ENCODE measurements at regions not wholly inside any gene's neighbourhood (a gene's known extent, or its start where the extent isn't known, plus 50 kb on each side); places are given as distances from the start of the nearest gene placed in this dataset.

DNA sequence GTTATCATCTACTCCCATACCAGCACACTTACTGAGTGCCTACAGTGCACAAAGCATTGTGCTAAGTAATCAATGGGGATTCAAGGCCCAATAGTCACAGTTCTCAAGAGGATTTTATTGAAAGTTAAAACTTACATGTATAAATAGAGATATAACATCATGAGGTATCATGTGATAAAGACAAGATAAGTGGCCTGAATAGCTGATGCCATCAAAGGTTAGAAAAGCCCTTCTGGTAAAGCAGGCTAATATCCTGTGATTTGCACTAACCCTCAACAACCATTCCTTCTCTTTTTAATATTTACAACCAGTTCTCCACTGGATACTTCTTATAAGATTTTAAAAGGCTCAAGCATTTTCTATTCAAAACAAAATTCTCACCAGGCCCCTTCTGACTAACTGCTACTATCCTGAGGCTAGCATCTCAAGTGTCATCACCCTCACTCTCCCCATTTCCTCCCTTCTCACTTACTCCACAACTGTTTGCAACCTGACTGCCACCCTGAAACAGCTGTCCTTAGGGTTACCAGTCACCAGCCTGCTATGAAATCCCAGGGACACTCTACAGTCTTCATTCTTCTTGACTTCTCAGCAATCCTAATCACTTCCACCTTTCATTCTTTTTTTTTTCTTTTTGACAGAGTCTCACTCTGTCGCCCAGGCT lies 377.9 kb downstream of the ENC1 start:
- Mint-ChIP-seq H3K36me3 (ENCODE audit: unreplicated experiment) (no peaks in the 10 kb centered on the region), H3K27me3 (ENCODE audit: unreplicated experiment) (peaks cover 2% of the 10 kb centered on the region), H3K4me3 (ENCODE audit: unreplicated experiment) (peak overlapping the region; percentile 27), H3K4me1 (ENCODE audit: low read depth, unreplicated experiment) (peaks cover 42% of the 10 kb centered on the region), H3K27ac (ENCODE audit: unreplicated experiment) (peak overlapping the region; percentile 75), H3K9me3 (ENCODE audit: unreplicated experiment) (peaks cover 16% of the 10 kb centered on the region)
- no peak for DNase-seq
- TF ChIP-seq, protein P1, sequence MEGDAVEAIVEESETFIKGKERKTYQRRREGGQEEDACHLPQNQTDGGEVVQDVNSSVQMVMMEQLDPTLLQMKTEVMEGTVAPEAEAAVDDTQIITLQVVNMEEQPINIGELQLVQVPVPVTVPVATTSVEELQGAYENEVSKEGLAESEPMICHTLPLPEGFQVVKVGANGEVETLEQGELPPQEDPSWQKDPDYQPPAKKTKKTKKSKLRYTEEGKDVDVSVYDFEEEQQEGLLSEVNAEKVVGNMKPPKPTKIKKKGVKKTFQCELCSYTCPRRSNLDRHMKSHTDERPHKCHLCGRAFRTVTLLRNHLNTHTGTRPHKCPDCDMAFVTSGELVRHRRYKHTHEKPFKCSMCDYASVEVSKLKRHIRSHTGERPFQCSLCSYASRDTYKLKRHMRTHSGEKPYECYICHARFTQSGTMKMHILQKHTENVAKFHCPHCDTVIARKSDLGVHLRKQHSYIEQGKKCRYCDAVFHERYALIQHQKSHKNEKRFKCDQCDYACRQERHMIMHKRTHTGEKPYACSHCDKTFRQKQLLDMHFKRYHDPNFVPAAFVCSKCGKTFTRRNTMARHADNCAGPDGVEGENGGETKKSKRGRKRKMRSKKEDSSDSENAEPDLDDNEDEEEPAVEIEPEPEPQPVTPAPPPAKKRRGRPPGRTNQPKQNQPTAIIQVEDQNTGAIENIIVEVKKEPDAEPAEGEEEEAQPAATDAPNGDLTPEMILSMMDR (IDR thresholded peaks at IDR 0.05; ENCODE audit: partially characterized antibody, unreplicated experiment): no peak

DNA sequence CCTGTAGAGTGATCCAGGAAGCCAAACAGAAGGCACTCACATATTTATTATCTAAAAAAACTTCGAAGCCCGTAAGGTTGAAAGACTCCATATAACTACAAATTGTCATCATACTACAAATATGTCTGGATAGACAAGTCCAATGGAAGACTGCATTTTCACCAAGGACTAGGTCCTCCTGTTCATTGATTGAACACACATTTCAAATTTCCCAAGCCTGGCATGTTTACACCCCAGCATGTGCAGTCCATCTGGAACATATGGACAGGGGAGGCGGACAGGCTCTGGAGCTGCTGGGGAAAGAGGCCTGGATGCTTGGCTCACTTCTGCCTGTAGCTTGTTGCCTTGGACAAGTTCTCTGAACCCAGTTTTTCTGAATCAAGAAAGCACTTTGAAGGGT lies 378.7 kb downstream of the ENC1 start:
- TF ChIP-seq, protein P1 (IDR thresholded peaks at IDR 0.05; ENCODE audit: partially characterized antibody, unreplicated experiment): no peak
- Mint-ChIP-seq H3K4me3 (ENCODE audit: unreplicated experiment) (no peak overlapping the region), H3K36me3 (ENCODE audit: unreplicated experiment) (no peaks in the 10 kb centered on the region), H3K4me1 (ENCODE audit: low read depth, unreplicated experiment) (peaks cover 45% of the 10 kb centered on the region), H3K9me3 (ENCODE audit: unreplicated experiment) (peaks cover 16% of the 10 kb centered on the region), H3K27ac (ENCODE audit: unreplicated experiment) (peak overlapping the region; percentile 69), H3K27me3 (ENCODE audit: unreplicated experiment) (no peaks in the 10 kb centered on the region)
- peak; percentile 38 for DNase-seq

DNA sequence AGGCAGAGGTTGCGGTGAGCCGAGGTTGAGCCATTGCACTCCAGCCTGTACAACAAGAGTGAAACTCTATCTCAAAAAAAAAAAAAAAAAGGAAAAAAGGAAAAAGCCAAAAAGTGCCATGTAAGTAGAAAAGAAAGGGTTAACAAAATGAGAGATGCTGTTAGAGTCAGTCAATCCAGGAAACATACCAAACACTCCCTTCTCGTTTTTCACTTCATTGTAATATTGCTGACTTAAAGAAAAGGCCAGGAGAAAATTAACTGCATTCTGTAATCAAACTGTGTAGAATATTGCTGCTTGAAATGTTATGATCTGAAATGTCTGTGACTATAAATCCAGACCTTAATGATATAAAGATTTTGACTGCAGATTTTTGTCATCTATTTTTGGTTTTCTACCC lies 379.1 kb downstream of the ENC1 start:
- Mint-ChIP-seq H3K27me3 (ENCODE audit: unreplicated experiment) (no peaks in the 10 kb centered on the region), H3K9me3 (ENCODE audit: unreplicated experiment) (peaks cover 16% of the 10 kb centered on the region), H3K4me1 (ENCODE audit: low read depth, unreplicated experiment) (peaks cover 44% of the 10 kb centered on the region), H3K27ac (ENCODE audit: unreplicated experiment) (peak overlapping the region; percentile 69), H3K4me3 (ENCODE audit: unreplicated experiment) (no peak overlapping the region), H3K36me3 (ENCODE audit: unreplicated experiment) (no peaks in the 10 kb centered on the region)
- DNase-seq: no peak
- TF ChIP-seq, protein P1 (IDR thresholded peaks at IDR 0.05; ENCODE audit: partially characterized antibody, unreplicated experiment): no peak

DNA sequence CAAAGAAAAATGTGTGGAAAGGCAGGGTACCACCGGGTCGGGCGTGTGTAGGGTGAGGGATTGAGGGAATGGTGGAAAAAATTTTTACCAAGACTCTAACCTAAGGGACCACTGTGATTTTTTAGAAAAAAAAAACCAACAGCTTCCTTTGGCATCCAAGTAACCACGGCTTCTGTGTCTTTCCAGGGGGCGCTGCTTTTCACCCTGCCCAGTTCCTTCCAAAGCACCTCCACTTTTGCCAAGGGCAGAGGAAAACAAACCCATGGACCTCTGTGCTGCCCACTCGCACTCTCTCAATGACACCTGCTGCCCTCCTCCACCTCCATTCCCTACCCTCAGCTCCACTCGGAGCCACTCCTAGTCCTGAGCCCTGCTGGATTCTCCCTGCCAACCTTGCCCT lies 381.0 kb downstream of the ENC1 start:
- no peak for DNase-seq
- TF ChIP-seq, protein P1 (IDR thresholded peaks at IDR 0.05; ENCODE audit: partially characterized antibody, unreplicated experiment): no peak
- Mint-ChIP-seq H3K4me1 (ENCODE audit: low read depth, unreplicated experiment) (peaks cover 44% of the 10 kb centered on the region), H3K36me3 (ENCODE audit: unreplicated experiment) (no peaks in the 10 kb centered on the region), H3K9me3 (ENCODE audit: unreplicated experiment) (peaks cover 15% of the 10 kb centered on the region), H3K27me3 (ENCODE audit: unreplicated experiment) (no peaks in the 10 kb centered on the region), H3K27ac (ENCODE audit: unreplicated experiment) (no peak overlapping the region), H3K4me3 (ENCODE audit: unreplicated experiment) (no peak overlapping the region)

DNA sequence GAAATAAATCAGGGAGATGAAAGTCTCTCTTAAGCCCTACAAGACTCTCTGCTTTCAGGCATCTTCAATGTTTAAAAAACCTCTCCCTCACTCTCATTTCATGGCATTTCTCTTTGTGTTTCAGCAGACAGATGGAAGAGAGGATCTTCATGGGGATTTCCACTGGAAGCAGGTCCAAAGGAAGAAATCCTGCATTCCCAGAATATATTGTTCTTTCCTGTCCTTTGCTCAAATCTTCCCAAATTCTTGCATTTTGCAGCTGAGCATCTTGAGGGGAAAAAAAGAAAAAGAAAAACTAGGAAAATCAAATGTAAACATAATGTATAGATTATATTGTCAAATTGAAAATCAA lies 382.2 kb downstream of the ENC1 start:
- Mint-ChIP-seq H3K36me3 (ENCODE audit: unreplicated experiment) (no peaks in the 10 kb centered on the region), H3K27ac (ENCODE audit: unreplicated experiment) (no peak overlapping the region), H3K27me3 (ENCODE audit: unreplicated experiment) (no peaks in the 10 kb centered on the region), H3K4me1 (ENCODE audit: low read depth, unreplicated experiment) (peaks cover 44% of the 10 kb centered on the region), H3K9me3 (ENCODE audit: unreplicated experiment) (peaks cover 13% of the 10 kb centered on the region), H3K4me3 (ENCODE audit: unreplicated experiment) (no peak overlapping the region)
- DNase-seq: no peak
- TF ChIP-seq, protein P1 (IDR thresholded peaks at IDR 0.05; ENCODE audit: partially characterized antibody, unreplicated experiment): no peak
